Vagina (tissue), 2 donors: ENCODE measurements at regions not wholly inside any gene's neighbourhood (a gene's known extent, or its start where the extent isn't known, plus 50 kb on each side); places are given as distances from the start of the nearest gene placed in this dataset.

ENCODE experiments used
- DNase-seq, 2 donors: peaks; one replicate each; pipeline ENCODE4 v3.0.0-alpha.2; 2017; ENCODE audit errors: extremely low spot score in 2 of 2
- H3K27ac ChIP-seq: fragments of 200-600 bp; sonication (generic); one replicate; pipeline ENCODE4 v1.5.1; 2019
- H3K27me3 ChIP-seq: fragments of 200-600 bp; sonication (generic); one replicate; pipeline ENCODE4 v1.5.1; 2019
- H3K36me3 ChIP-seq, 2 donors: fragments of 200-600 bp; sonication (generic); one replicate each; pipeline ENCODE4 v1.5.1; 2017 to 2019
- H3K4me1 ChIP-seq: fragments of 200-600 bp; sonication (generic); one replicate; pipeline ENCODE4 v1.5.1; 2019
- H3K4me3 ChIP-seq, 2 donors: fragments of 200-600 bp; sonication (generic); 1 replicate in 1 of 2; 2 replicates in 1 of 2; pipeline ENCODE4 v1.5.1; 2016 to 2019
- H3K9me3 ChIP-seq: fragments of 200-600 bp; sonication (generic); one replicate; pipeline ENCODE4 v1.5.1; 2019
- POLR2A ChIP-seq, 2 donors: fragments of 450-650 bp; IDR thresholded peaks; one replicate each; pipeline ENCODE4 v1.6.1; 2017; ENCODE audit warnings: antibody characterized with exemption in 2 of 2, mild to moderate bottlenecking in 2 of 2, moderate library complexity in 2 of 2
- POLR2AphosphoS5 ChIP-seq, 2 donors: sonication (generic); formaldehyde crosslinking; IDR thresholded peaks; one replicate each; pipeline ENCODE4 v1.9.0; 2017; ENCODE audit warnings: antibody characterized with exemption in 2 of 2, mild to moderate bottlenecking in 2 of 2, low read depth in 1 of 2; ENCODE audit not compliant: insufficient read depth in 1 of 2
- intact Hi-C: fragments of 100-400 bp; cut with DNase I; formaldehyde crosslinking; loops from one replicate; pipeline ENCODE4 v1.15.1; 2023
- TF ChIP-seq, protein P1 (sequence below), 3 experiments: fragments of 450-650 bp in 2 of 3; fragments of 200-600 bp in 1 of 3; sonication (generic) in 1 of 3; IDR thresholded peaks; one replicate each; pipeline ENCODE4 v1.5.1; 2017 to 2019; ENCODE audit warnings: antibody characterized with exemption in 3 of 3, mild to moderate bottlenecking in 2 of 3, moderate library complexity in 2 of 3

DNA sequence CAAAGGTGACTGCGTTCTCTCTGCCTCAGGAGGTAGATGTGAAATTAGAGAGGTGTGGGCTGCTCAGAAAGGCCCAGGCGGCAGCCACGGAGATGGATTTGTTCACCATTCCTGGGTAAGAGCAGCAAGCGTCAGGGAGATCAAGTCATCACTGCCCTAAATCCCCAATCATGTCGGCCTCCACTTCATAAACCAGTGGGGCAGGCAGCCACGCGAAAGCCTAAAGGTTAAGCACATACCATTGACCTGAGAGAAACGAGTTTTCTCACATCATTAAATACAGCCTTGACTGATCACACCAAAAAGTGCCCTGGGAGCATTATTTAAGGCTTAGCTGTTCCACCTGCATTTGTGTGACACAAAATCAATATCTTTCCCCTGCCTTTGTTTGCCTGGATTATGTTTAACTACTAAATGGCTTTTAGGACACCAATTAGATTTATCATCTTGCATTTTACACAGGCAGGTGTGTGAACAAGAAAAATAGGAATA lies 50.7 kb upstream of the FOXB1 start:
- Histone ChIP-seq H3K9me3 (no peaks in the 10 kb centered on the region), H3K36me3 (no peaks in the 10 kb centered on the region), H3K4me1 (no peaks in the 10 kb centered on the region), H3K4me3 (no peak overlapping the region), H3K27ac (no peak overlapping the region), H3K27me3 (no peaks in the 10 kb centered on the region)
- TF ChIP-seq, protein P1, sequence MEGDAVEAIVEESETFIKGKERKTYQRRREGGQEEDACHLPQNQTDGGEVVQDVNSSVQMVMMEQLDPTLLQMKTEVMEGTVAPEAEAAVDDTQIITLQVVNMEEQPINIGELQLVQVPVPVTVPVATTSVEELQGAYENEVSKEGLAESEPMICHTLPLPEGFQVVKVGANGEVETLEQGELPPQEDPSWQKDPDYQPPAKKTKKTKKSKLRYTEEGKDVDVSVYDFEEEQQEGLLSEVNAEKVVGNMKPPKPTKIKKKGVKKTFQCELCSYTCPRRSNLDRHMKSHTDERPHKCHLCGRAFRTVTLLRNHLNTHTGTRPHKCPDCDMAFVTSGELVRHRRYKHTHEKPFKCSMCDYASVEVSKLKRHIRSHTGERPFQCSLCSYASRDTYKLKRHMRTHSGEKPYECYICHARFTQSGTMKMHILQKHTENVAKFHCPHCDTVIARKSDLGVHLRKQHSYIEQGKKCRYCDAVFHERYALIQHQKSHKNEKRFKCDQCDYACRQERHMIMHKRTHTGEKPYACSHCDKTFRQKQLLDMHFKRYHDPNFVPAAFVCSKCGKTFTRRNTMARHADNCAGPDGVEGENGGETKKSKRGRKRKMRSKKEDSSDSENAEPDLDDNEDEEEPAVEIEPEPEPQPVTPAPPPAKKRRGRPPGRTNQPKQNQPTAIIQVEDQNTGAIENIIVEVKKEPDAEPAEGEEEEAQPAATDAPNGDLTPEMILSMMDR (IDR thresholded peaks at IDR 0.05) = no peak
- no peak for TF ChIP-seq POLR2A (IDR thresholded peaks at IDR 0.05)
- TF ChIP-seq POLR2AphosphoS5 (IDR thresholded peaks at IDR 0.05; ENCODE audit: insufficient read depth in 1 of 2, low read depth in 1 of 2) = no peak
- DNase-seq = no peak
- intact Hi-C loops = no loop called here

DNA sequence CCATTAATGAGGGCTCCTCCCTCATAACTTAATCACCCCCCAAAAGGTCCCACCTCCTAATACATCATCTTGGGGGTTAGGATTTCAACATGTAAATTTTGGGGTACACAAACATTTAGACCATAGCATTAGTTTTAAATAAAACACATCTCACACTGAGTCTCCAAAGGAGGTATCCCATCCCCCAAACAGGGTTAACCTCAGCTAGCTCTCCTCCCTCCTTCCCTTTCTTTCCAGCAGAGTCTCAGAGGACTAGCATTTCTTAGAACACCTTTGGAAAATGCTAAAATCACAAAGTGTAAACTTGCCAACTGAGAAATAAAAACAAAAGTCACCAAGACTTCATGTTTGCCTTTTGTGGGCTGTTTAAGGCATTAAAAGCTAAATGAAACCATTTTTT lies 51.2 kb upstream of the FOXB1 start:
- DNase-seq = no peak
- intact Hi-C loops = no loop called here
- Histone ChIP-seq H3K4me1 (no peaks in the 10 kb centered on the region), H3K27me3 (no peaks in the 10 kb centered on the region), H3K4me3 (no peak overlapping the region), H3K9me3 (no peaks in the 10 kb centered on the region), H3K27ac (no peak overlapping the region), H3K36me3 (no peaks in the 10 kb centered on the region)
- TF ChIP-seq, protein P1 (IDR thresholded peaks at IDR 0.05) = no peak
- TF ChIP-seq POLR2AphosphoS5 (IDR thresholded peaks at IDR 0.05; ENCODE audit: insufficient read depth in 1 of 2, low read depth in 1 of 2) (no peak), POLR2A (IDR thresholded peaks at IDR 0.05) (no peak)

DNA sequence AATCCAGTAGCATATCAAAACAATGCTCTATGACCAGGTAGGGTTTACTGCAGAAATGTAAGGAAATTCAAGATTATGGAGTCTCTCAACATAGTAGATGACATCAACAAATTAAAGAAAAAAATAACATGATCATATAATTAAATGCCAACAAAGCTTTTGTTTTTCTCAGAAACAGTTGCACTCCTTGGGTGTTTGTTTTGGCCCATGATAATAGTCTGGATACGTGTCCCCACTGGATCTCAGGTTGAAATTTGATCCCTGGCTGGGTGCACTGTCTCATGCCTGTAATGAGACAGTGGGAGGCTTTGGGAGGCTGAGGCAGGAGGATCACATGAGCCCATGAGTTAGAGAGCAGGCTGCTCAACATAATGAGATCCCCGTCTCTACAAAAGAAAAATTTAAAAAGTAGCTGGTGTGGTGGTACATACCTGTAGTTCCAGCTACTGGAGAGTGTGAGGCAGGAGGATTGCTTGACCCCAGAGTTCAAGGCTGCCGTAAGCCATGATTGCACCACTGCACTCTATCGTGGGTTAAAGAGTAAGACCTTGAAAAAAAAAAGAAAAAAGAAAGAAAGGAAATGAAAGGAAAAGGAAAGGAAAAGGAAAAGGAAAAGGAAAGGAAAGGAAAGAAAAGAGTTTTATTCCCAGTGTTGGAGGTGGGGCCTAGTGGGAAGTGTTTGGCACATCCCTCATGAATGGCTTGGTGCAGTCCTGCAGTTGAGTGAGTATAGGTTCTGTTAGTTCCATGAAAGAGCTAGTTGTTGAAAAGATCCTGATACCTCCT lies 53.3 kb upstream of the FOXB1 start:
- Histone ChIP-seq H3K4me3 (no peak overlapping the region), H3K9me3 (no peaks in the 10 kb centered on the region), H3K27ac (no peak overlapping the region), H3K36me3 (no peaks in the 10 kb centered on the region), H3K4me1 (no peaks in the 10 kb centered on the region), H3K27me3 (no peaks in the 10 kb centered on the region)
- no peak for DNase-seq
- intact Hi-C loops = no loop called here
- TF ChIP-seq, protein P1 (IDR thresholded peaks at IDR 0.05) = no peak
- TF ChIP-seq POLR2AphosphoS5 (IDR thresholded peaks at IDR 0.05; ENCODE audit: insufficient read depth in 1 of 2, low read depth in 1 of 2) (no peak), POLR2A (IDR thresholded peaks at IDR 0.05) (no peak)

DNA sequence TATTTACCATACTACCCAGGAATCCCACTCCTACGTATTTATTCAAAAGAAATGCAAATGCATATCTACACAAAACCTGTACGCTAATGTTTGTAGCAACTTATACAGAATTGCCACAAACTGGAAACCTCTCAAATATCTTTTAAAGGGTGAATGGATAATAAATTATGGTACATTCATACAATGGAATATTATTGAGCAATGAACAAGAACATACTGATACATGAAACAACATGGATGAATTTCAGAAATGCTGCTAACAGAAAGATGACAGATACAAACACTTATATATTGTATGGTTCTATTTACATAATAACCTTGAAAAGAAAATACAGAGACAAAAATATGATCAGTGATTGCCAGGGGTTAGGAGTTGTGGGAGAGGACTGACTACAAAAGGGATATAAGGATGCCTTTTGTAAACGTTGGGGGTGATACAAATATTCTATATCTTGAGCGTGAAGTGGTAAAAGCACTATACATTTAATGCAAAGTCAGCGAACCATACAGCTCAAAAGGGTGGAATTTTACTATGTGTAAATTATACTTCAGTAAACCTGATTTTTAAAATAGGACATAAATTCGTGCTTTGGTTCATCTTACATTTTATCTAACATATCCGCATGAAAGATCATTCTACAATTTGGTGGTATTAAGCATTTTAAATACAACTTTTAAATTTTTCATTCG lies 55.0 kb upstream of the FOXB1 start:
- Histone ChIP-seq H3K4me3 (no peak overlapping the region), H3K9me3 (no peaks in the 10 kb centered on the region), H3K27ac (no peak overlapping the region), H3K4me1 (no peaks in the 10 kb centered on the region), H3K36me3 (no peaks in the 10 kb centered on the region), H3K27me3 (no peaks in the 10 kb centered on the region)
- intact Hi-C loops = no loop called here
- TF ChIP-seq POLR2AphosphoS5 (IDR thresholded peaks at IDR 0.05; ENCODE audit: insufficient read depth in 1 of 2, low read depth in 1 of 2) (no peak), POLR2A (IDR thresholded peaks at IDR 0.05) (no peak)
- TF ChIP-seq, protein P1 (IDR thresholded peaks at IDR 0.05) = no peak
- DNase-seq = no peak

DNA sequence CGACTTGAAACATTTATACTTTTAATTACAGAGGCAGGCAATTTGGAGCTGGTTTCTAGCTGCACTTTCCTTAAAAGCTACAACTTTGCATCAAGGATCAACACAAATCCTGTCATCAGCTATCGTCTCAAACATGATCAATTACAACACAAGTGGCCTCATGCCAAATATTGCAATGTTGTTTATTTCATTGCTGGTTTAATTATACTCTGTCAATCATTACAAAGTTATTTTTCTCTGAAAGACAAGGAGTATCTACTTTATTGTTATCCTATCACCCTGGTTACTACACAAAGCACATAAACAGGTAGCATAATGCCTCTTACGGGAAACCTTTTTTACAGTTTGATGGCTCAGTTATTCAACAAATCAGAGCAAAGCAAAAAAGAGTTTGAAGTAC lies 58.0 kb upstream of the FOXB1 start:
- H3K27ac ChIP-seq = no peak overlapping the region
- no peaks in the 10 kb centered on the region for H3K9me3 ChIP-seq
- H3K36me3 ChIP-seq = no peaks in the 10 kb centered on the region
- no peaks in the 10 kb centered on the region for H3K4me1 ChIP-seq
- intact Hi-C loops = no loop called here
- H3K4me3 ChIP-seq = no peak overlapping the region
- H3K27me3 ChIP-seq = no peaks in the 10 kb centered on the region
- no peak for DNase-seq
- TF ChIP-seq POLR2A (IDR thresholded peaks at IDR 0.05) (no peak), POLR2AphosphoS5 (IDR thresholded peaks at IDR 0.05; ENCODE audit: insufficient read depth in 1 of 2, low read depth in 1 of 2) (no peak)
- TF ChIP-seq, protein P1 (IDR thresholded peaks at IDR 0.05) = no peak
